ENCODE measurements at regions not wholly inside any gene's neighbourhood (a gene's known extent, or its start where the extent isn't known, plus 50 kb on each side); places are given as distances from the start of the nearest gene placed in this dataset.

DNA sequence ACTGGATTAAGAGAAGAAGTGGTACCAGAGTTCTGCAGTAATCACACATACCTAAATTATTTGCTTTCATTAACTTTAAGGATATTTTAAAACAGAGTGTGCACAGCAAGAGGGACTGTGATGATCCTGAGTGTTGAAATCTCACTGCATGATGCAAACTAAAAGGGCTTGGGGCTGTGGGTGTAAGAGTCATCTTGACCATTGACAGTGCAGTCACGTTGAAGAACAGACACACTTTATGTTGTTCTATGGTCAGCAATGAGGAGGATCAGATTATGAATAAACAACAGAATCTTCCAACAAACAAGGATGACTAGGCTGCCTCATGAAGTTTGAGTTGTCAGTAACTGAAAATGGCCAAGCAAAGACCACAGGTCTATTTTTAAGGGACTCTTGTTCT is 87.2 kb upstream of the GALNT5 start:
- TF ChIP-seq, protein P1, sequence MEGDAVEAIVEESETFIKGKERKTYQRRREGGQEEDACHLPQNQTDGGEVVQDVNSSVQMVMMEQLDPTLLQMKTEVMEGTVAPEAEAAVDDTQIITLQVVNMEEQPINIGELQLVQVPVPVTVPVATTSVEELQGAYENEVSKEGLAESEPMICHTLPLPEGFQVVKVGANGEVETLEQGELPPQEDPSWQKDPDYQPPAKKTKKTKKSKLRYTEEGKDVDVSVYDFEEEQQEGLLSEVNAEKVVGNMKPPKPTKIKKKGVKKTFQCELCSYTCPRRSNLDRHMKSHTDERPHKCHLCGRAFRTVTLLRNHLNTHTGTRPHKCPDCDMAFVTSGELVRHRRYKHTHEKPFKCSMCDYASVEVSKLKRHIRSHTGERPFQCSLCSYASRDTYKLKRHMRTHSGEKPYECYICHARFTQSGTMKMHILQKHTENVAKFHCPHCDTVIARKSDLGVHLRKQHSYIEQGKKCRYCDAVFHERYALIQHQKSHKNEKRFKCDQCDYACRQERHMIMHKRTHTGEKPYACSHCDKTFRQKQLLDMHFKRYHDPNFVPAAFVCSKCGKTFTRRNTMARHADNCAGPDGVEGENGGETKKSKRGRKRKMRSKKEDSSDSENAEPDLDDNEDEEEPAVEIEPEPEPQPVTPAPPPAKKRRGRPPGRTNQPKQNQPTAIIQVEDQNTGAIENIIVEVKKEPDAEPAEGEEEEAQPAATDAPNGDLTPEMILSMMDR (IDR thresholded peaks at IDR 0.05), result no peak
- H3K36me3 Mint-ChIP-seq (ENCODE audit: low read depth), result no peaks in the 10 kb centered on the region
- no peak overlapping the region for H3K27ac Mint-ChIP-seq (ENCODE audit: unreplicated experiment)
- no peak overlapping the region for H3K4me3 Mint-ChIP-seq (ENCODE audit: unreplicated experiment)
- no peaks in the 10 kb centered on the region for H3K9me3 Mint-ChIP-seq (ENCODE audit: low read depth)
- no peaks in the 10 kb centered on the region for H3K27me3 Mint-ChIP-seq (ENCODE audit: low read depth)
- peaks cover 18% of the 10 kb centered on the region for H3K4me1 Mint-ChIP-seq (ENCODE audit: low read depth)
- no peak for DNase-seq (ENCODE audit: low spot score)

GRCh38 chr2:157172239-157172638 is 85.3 kb upstream of the GALNT5 start:
- peaks cover 18% of the 10 kb centered on the region for H3K4me1 Mint-ChIP-seq (ENCODE audit: low read depth)
- H3K9me3 Mint-ChIP-seq (ENCODE audit: low read depth), result no peaks in the 10 kb centered on the region
- H3K36me3 Mint-ChIP-seq (ENCODE audit: low read depth), result no peaks in the 10 kb centered on the region
- no peaks in the 10 kb centered on the region for H3K27me3 Mint-ChIP-seq (ENCODE audit: low read depth)
- H3K4me3 Mint-ChIP-seq (ENCODE audit: unreplicated experiment), result no peak overlapping the region
- no peak for DNase-seq (ENCODE audit: low spot score)
- H3K27ac Mint-ChIP-seq (ENCODE audit: unreplicated experiment), result no peak overlapping the region
- TF ChIP-seq, protein P1 (IDR thresholded peaks at IDR 0.05), result no peak

GRCh38 chr2:157172866-157173578 is 84.5 kb upstream of the GALNT5 start:
- H3K27ac Mint-ChIP-seq (ENCODE audit: unreplicated experiment), result peak overlapping the region; percentile 80
- no peaks in the 10 kb centered on the region for H3K27me3 Mint-ChIP-seq (ENCODE audit: low read depth)
- TF ChIP-seq, protein P1 (IDR thresholded peaks at IDR 0.05), result no peak
- DNase-seq (ENCODE audit: low spot score), result no peak
- H3K4me3 Mint-ChIP-seq (ENCODE audit: unreplicated experiment), result peak overlapping the region; percentile 13
- H3K9me3 Mint-ChIP-seq (ENCODE audit: low read depth), result no peaks in the 10 kb centered on the region
- no peaks in the 10 kb centered on the region for H3K36me3 Mint-ChIP-seq (ENCODE audit: low read depth)
- peaks cover 18% of the 10 kb centered on the region for H3K4me1 Mint-ChIP-seq (ENCODE audit: low read depth)

DNA sequence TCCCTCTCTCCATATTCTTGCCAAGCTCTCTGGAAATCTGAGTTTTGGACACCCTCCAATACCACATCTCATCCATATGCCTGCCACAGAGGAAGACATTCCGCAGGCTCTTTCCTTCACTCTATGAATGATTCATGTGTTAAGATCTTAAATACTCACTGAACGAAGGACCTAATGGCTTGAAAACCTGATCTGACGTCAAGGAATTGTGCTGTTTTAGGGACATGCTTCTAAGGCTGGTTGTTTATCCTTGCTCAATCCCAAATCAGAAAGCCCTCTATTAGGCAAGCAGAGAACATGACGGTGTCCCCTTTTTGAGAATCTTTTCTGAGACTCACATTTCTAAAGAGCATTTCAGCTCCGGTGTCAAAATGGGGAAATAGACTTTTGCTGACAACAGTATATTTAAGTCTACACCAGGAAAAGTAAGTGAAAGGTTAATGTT is 83.7 kb upstream of the GALNT5 start:
- TF ChIP-seq, protein P1 (IDR thresholded peaks at IDR 0.05), result no peak
- no peak for DNase-seq (ENCODE audit: low spot score)
- H3K27me3 Mint-ChIP-seq (ENCODE audit: low read depth), result no peaks in the 10 kb centered on the region
- H3K27ac Mint-ChIP-seq (ENCODE audit: unreplicated experiment), result peak overlapping the region; percentile 80
- no peaks in the 10 kb centered on the region for H3K36me3 Mint-ChIP-seq (ENCODE audit: low read depth)
- H3K9me3 Mint-ChIP-seq (ENCODE audit: low read depth), result no peaks in the 10 kb centered on the region
- H3K4me3 Mint-ChIP-seq (ENCODE audit: unreplicated experiment), result no peak overlapping the region
- peaks cover 18% of the 10 kb centered on the region for H3K4me1 Mint-ChIP-seq (ENCODE audit: low read depth)

DNA sequence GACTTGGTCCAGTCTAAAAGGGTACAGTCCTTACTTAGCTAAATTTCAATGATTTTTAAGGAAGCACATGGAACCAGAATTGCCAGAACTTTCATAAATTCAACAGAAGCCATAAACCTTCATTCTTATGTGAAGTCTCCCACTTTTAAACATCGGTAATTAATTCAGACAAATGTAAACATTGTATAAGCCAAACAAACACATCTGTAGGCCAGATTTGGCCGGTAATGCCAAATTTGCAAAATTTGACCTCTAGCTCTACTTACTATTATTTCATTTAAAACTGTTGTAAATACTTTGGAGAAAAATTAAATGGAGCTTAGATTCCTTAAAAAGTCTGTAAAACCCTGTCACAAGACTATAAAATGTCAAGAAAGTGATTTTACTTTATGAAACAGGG is 83.2 kb upstream of the GALNT5 start:
- DNase-seq (ENCODE audit: low spot score), result no peak
- H3K4me3 Mint-ChIP-seq (ENCODE audit: unreplicated experiment), result no peak overlapping the region
- peaks cover 18% of the 10 kb centered on the region for H3K4me1 Mint-ChIP-seq (ENCODE audit: low read depth)
- H3K36me3 Mint-ChIP-seq (ENCODE audit: low read depth), result no peaks in the 10 kb centered on the region
- TF ChIP-seq, protein P1 (IDR thresholded peaks at IDR 0.05), result no peak
- peak overlapping the region; percentile 80 for H3K27ac Mint-ChIP-seq (ENCODE audit: unreplicated experiment)
- no peaks in the 10 kb centered on the region for H3K9me3 Mint-ChIP-seq (ENCODE audit: low read depth)
- no peaks in the 10 kb centered on the region for H3K27me3 Mint-ChIP-seq (ENCODE audit: low read depth)
